ENCODE measurements at regions not wholly inside any gene's neighbourhood (a gene's known extent, or its start where the extent isn't known, plus 50 kb on each side); places are given as distances from the start of the nearest gene placed in this dataset.

- TF ChIP-seq POLR2A (IDR thresholded peaks at IDR 0.05; ENCODE audit: low read length) (no peak), GATA1 (IDR thresholded peaks at IDR 0.05; ENCODE audit: low read depth, low read length) (no peak)
Observed at GRCh38 chr4:181147416-181147951, 1095.7 kb upstream of the TENM3 start.

Measured in erythroblast (primary cell).